ENCODE measurements at regions not wholly inside any gene's neighbourhood (a gene's known extent, or its start where the extent isn't known, plus 50 kb on each side); places are given as distances from the start of the nearest gene placed in this dataset.

GRCh38 chr2:81991282-81991681, 1686.7 kb upstream of the LRRTM1 start:
- TF ChIP-seq CTCF (IDR thresholded peaks at IDR 0.05) (no peak), POLR2A (IDR thresholded peaks at IDR 0.05) (no peak)

Data from testis (tissue), 2 donors.